GM20000 (cell line): ENCODE measurements at regions not wholly inside any gene's neighbourhood (a gene's known extent, or its start where the extent isn't known, plus 50 kb on each side); places are given as distances from the start of the nearest gene placed in this dataset.

Experiments
- DNase-seq: peaks from one replicate; pipeline ENCODE4 v3.0.0; 2012; ENCODE audit warnings: low spot score
- CTCF ChIP-seq: IDR thresholded peaks from 2 replicates; pipeline ENCODE4 v1.5.1; 2012; ENCODE audit warnings: mild to moderate bottlenecking, control low read depth; ENCODE audit errors: extremely low read depth, missing control alignments

GRCh38 chr13:78428646-78429045 is 174.7 kb downstream of the POU4F1 start:
- DNase-seq, result no peak
- TF ChIP-seq CTCF, result no peak

- DNase-seq, result no peak
- TF ChIP-seq CTCF, result no peak
Observed at GRCh38 chr13:78426183-78426582, 177.2 kb downstream of the POU4F1 start.

DNA sequence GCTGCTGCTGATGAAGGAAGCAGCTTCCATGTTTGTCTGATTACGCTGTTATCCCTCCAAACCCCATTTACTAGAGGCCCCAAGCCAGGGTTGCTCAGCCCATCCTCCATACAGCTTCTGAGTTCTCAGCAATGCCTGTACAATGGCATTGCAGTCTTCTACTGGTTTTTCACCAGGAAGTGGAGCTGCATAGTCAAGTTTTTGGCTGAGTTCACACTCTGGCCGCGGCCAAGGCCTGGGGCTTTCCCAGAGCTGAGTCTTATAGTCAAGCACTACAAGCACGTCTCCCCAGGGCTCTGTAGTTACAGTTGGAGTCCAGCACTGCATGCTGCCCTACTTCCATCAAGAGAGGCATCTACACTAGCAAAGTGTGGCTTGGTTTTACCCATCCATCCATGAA is 182.5 kb downstream of the POU4F1 start:
- TF ChIP-seq CTCF, result no peak

GRCh38 chr13:78413887-78414553 is 189.3 kb downstream of the POU4F1 start:
- no peak for DNase-seq
- no peak for TF ChIP-seq CTCF

More for the DNA sequence above, 182.5 kb downstream of the POU4F1 start:
- DNase-seq, result peak; percentile 30

DNA sequence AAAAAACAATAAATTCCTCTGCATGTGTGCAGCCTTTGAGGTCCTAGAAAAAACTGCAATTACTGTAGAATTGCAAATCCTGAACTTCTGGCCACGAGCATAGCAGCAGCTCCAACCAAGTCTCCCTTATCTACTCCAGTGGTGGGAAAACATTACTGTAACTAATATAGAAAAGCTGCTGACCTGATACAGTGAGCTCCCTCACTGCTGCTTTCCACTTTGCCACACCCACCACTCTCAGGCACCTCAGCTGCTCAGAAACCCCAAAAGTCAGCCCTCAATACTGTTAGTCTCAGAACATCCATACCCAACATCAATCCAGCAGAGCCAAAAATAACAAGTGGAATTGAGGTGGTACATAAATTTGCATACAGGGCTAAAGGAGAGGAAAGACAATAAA is 192.5 kb downstream of the POU4F1 start:
- no peak for TF ChIP-seq CTCF
- DNase-seq, result no peak

GRCh38 chr13:78410164-78410563 is 193.2 kb downstream of the POU4F1 start:
- no peak for DNase-seq

GRCh38 chr13:78409172-78409571 is 194.2 kb downstream of the POU4F1 start:
- no peak for DNase-seq

More at GRCh38 chr13:78410164-78410563, 193.2 kb downstream of the POU4F1 start:
- TF ChIP-seq CTCF, result no peak

More at GRCh38 chr13:78409172-78409571, 194.2 kb downstream of the POU4F1 start:
- no peak for TF ChIP-seq CTCF
